H9 (cell line): ENCODE measurements at regions not wholly inside any gene's neighbourhood (a gene's known extent, or its start where the extent isn't known, plus 50 kb on each side); places are given as distances from the start of the nearest gene placed in this dataset.
A peak's percentile ranks its signal among the peaks of the same experiment; 100 is the strongest.

Source experiments
- DNase-seq: peaks from one replicate; pipeline ENCODE4 v3.0.0-alpha.2; 2017
- H2AFZ ChIP-seq: one replicate; pipeline ENCODE4 v1.6.1; 2013; ENCODE audit warnings: mild to moderate bottlenecking, low read length, control low read depth, moderate library complexity
- H2AK5ac ChIP-seq: 2 replicates; pipeline ENCODE4 v1.6.1; 2013; ENCODE audit warnings: low read length, control low read depth, mixed read lengths; ENCODE audit not compliant: insufficient read length
- H2BK120ac ChIP-seq: one replicate; pipeline ENCODE4 v1.6.1; 2013; ENCODE audit warnings: low read depth, mild to moderate bottlenecking, low read length, control low read depth, inconsistent platforms; ENCODE audit not compliant: poor library complexity, severe bottlenecking
- H2BK12ac ChIP-seq: 2 replicates; pipeline ENCODE4 v1.6.1; 2013; ENCODE audit warnings: low read length, control low read depth, mixed read lengths, low read depth; ENCODE audit not compliant: insufficient read length
- H2BK15ac ChIP-seq: 2 replicates; pipeline ENCODE4 v1.6.1; 2013; ENCODE audit warnings: low read depth, low read length, control low read depth
- H2BK20ac ChIP-seq: one replicate; pipeline ENCODE4 v1.6.1; 2013; ENCODE audit warnings: low read depth, mild to moderate bottlenecking, low read length, control low read depth, inconsistent platforms; ENCODE audit not compliant: poor library complexity, severe bottlenecking
- H2BK5ac ChIP-seq: 2 replicates; pipeline ENCODE4 v1.6.1; 2013; ENCODE audit warnings: low read length, control low read depth, mixed read lengths; ENCODE audit not compliant: insufficient read length
- H3K14ac ChIP-seq: 2 replicates; pipeline ENCODE4 v1.6.1; 2013; ENCODE audit warnings: low read length, control low read depth; ENCODE audit not compliant: insufficient read depth
- H3K18ac ChIP-seq: 2 replicates; pipeline ENCODE4 v1.6.1; 2013; ENCODE audit warnings: low read depth, mild to moderate bottlenecking, mixed read lengths, low read length, control low read depth; ENCODE audit not compliant: insufficient read length
- H3K23ac ChIP-seq: 2 replicates; pipeline ENCODE4 v1.6.1; 2013; ENCODE audit warnings: low read length, control low read depth, mixed read lengths, low read depth; ENCODE audit not compliant: insufficient read length
- H3K23me2 ChIP-seq: 2 replicates; pipeline ENCODE4 v1.6.1; 2013; ENCODE audit warnings: low read depth, mild to moderate bottlenecking, mixed read lengths, low read length, control low read depth; ENCODE audit not compliant: insufficient read length, poor library complexity, severe bottlenecking
- H3K27ac ChIP-seq: 2 replicates; pipeline ENCODE4 v1.5.1; 2013; ENCODE audit warnings: low read length, control low read depth, mixed read lengths, low read depth; ENCODE audit not compliant: insufficient read length
- H3K27me3 ChIP-seq: 2 replicates; pipeline ENCODE4 v1.6.1; 2013; ENCODE audit warnings: low read length, control low read depth, inconsistent platforms; ENCODE audit not compliant: insufficient read depth
- H3K4ac ChIP-seq: 2 replicates; pipeline ENCODE4 v1.6.1; 2013; ENCODE audit warnings: low read depth, mild to moderate bottlenecking, control low read depth, inconsistent platforms, low read length, moderate library complexity
- H3K4me1 ChIP-seq: 2 replicates; pipeline ENCODE4 v1.6.1; 2013; ENCODE audit warnings: low read length, control low read depth, inconsistent platforms; ENCODE audit not compliant: insufficient read depth
- H3K4me2 ChIP-seq: 2 replicates; pipeline ENCODE4 v1.6.1; 2013; ENCODE audit warnings: low read length, control low read depth, mixed read lengths; ENCODE audit not compliant: insufficient read length, insufficient read depth
- H3K56ac ChIP-seq: 2 replicates; pipeline ENCODE4 v1.6.1; 2013; ENCODE audit warnings: low read depth, mild to moderate bottlenecking, mixed read lengths, low read length, control low read depth; ENCODE audit not compliant: insufficient read length
- H3K79me1 ChIP-seq: 2 replicates; pipeline ENCODE4 v1.6.1; 2013; ENCODE audit warnings: low read depth, mild to moderate bottlenecking, moderate library complexity, low read length, control low read depth, inconsistent platforms; ENCODE audit not compliant: insufficient read depth, poor library complexity, severe bottlenecking
- H3K79me2 ChIP-seq: 2 replicates; pipeline ENCODE4 v1.6.1; 2013; ENCODE audit warnings: low read length, control low read depth, inconsistent platforms; ENCODE audit not compliant: insufficient read depth
- H3K9ac ChIP-seq: 2 replicates; pipeline ENCODE4 v1.6.1; 2013; ENCODE audit warnings: low read length, control low read depth, mixed read lengths; ENCODE audit not compliant: insufficient read length; ENCODE audit errors: extremely low read depth
- H3K9me3 ChIP-seq: one replicate; pipeline ENCODE4 v1.6.1; 2013; ENCODE audit warnings: low read depth, low read length, inconsistent platforms; ENCODE audit not compliant: control insufficient read depth
- H3T11ph ChIP-seq: one replicate; pipeline ENCODE4 v1.6.1; 2013; ENCODE audit warnings: mild to moderate bottlenecking, low read length, control low read depth, inconsistent platforms
- H4K20me1 ChIP-seq: one replicate; pipeline ENCODE4 v1.6.1; 2013; ENCODE audit not compliant: control insufficient read depth, insufficient read length, insufficient read depth
- H4K5ac ChIP-seq: 2 replicates; pipeline ENCODE4 v1.6.1; 2013; ENCODE audit warnings: low read depth, mild to moderate bottlenecking, mixed read lengths, low read length, control low read depth; ENCODE audit not compliant: insufficient read length
- H4K8ac ChIP-seq: replicated peaks from 2 replicates; pipeline ENCODE4 v1.6.1; 2013; ENCODE audit warnings: low read length, control low read depth, mixed read lengths, low read depth; ENCODE audit not compliant: insufficient read length
- H4K91ac ChIP-seq: 2 replicates; pipeline ENCODE4 v1.6.1; 2013; ENCODE audit warnings: low read depth, mild to moderate bottlenecking, moderate library complexity, mixed read lengths, low read length, control low read depth; ENCODE audit not compliant: insufficient read length
- H3K27ac Mint-ChIP-seq, 3 experiments: 2 replicates in 2 of 3; 3 replicates in 1 of 3; pipeline ENCODE4 v1.8.0; 2020 to 2021; ENCODE audit warnings: mixed read lengths in 3 of 3, mild to moderate bottlenecking in 1 of 3, moderate library complexity in 1 of 3
- H3K27me3 Mint-ChIP-seq: 2 replicates; pipeline ENCODE4 v1.8.0; 2021; ENCODE audit warnings: low read depth, mild to moderate bottlenecking, moderate library complexity, mixed read lengths
- H3K36me3 Mint-ChIP-seq, 3 experiments: 2 replicates in 2 of 3; 3 replicates in 1 of 3; pipeline ENCODE4 v1.8.0; 2020 to 2021; ENCODE audit warnings: low read depth in 3 of 3, mixed read lengths in 3 of 3; ENCODE audit not compliant: insufficient read depth in 1 of 3
- H3K4me1 Mint-ChIP-seq, 2 experiments: 2 replicates each; pipeline ENCODE4 v1.8.0; 2020; ENCODE audit warnings: mixed read lengths in 2 of 2
- H3K4me3 Mint-ChIP-seq, 2 experiments: 2 replicates in 1 of 2; 3 replicates in 1 of 2; pipeline ENCODE4 v1.8.0; 2020 to 2021; ENCODE audit warnings: mild to moderate bottlenecking in 2 of 2, mixed read lengths in 2 of 2, moderate library complexity in 1 of 2
- H3K9me3 Mint-ChIP-seq, 2 experiments: 2 replicates in 1 of 2; 3 replicates in 1 of 2; pipeline ENCODE4 v1.8.0; 2020; ENCODE audit warnings: mild to moderate bottlenecking in 2 of 2, mixed read lengths in 2 of 2, moderate library complexity in 1 of 2
- CTCF ChIP-seq: fragments of 200-600 bp; sonication (generic); conservative IDR thresholded peaks from 3 replicates; pipeline ENCODE4 v1.8.0; 2021; ENCODE audit warnings: antibody characterized with exemption, mild to moderate bottlenecking
- WGBS: extraction: QIAGEN DNeasy Blood & Tissue Kit; methylation state at CpG from one replicate; pipeline ENCODE4 v1.1.7; 2013; ENCODE audit warnings: missing lambda C conversion rate, low lambda C conversion rate, mixed read lengths; ENCODE audit not compliant: insufficient read length; ENCODE audit errors: extremely low coverage; 5-methylcytosine and 5-hydroxymethylcytosine counted together

GRCh38 chr9:135294836-135295235, 184.7 kb upstream of the PPP1R26 start:
- WGBS = no CpG with 5 or more reads among the region's 11 CpGs
- peaks cover 11% of the 10 kb centered on the region for H3K27me3 Mint-ChIP-seq

More at GRCh38 chr9:135294836-135295235, 184.7 kb upstream of the PPP1R26 start:
- Histone ChIP-seq H4K20me1 (no peaks in the 10 kb centered on the region), H3K9ac (no peak overlapping the region), H3T11ph (no peak overlapping the region), H2AFZ (no peak overlapping the region), H3K14ac (no peak overlapping the region), H3K18ac (no peak overlapping the region), H3K79me2 (no peaks in the 10 kb centered on the region), H4K91ac (no peak overlapping the region), H3K4me2 (no peak overlapping the region), H3K27ac (no peak overlapping the region), H2AK5ac (no peak overlapping the region), H3K79me1 (no peaks in the 10 kb centered on the region), H2BK15ac (no peak overlapping the region), H2BK20ac (no peak overlapping the region), H3K4ac (no peak overlapping the region), H3K4me1 (peaks cover 3% of the 10 kb centered on the region), H3K23me2 (no peaks in the 10 kb centered on the region), H3K23ac (no peak overlapping the region), H4K8ac (no peak overlapping the region), H2BK12ac (no peak overlapping the region), H3K56ac (no peak overlapping the region), H3K9me3 (no peaks in the 10 kb centered on the region), H3K27me3 (no peaks in the 10 kb centered on the region), H4K5ac (no peak overlapping the region), H2BK120ac (no peak overlapping the region), H2BK5ac (no peak overlapping the region)
- Mint-ChIP-seq H3K36me3 (no peaks in the 10 kb centered on the region), H3K4me3 (no peak overlapping the region), H3K4me1 (peaks cover 45 to 54% of the 10 kb centered on the region in 2 experiments), H3K9me3 (no peaks in the 10 kb centered on the region), H3K27ac (peak overlapping the region in 1 of 3 experiments; percentile 48; a peak in 1 of 7 replicates)
- no peak for TF ChIP-seq CTCF
- peak; percentile 31 for DNase-seq
